Adrenal gland (tissue), 5 donors: ENCODE measurements at regions not wholly inside any gene's neighbourhood (a gene's known extent, or its start where the extent isn't known, plus 50 kb on each side); places are given as distances from the start of the nearest gene placed in this dataset.

Experiments used
- POLR2A ChIP-seq, 2 donors: fragments of 450-650 bp; IDR thresholded peaks; one replicate each; pipeline ENCODE4 v1.6.1; 2017; ENCODE audit warnings: antibody characterized with exemption in 2 of 2, mild to moderate bottlenecking in 2 of 2, moderate library complexity in 1 of 2
- TF ChIP-seq, protein P1 (sequence below), 6 experiments: fragments of 450-650 bp in 4 of 6; fragments of 200-600 bp in 2 of 6; sonication (generic) in 1 of 6; IDR thresholded peaks; 1 replicate in 5 of 6; 2 replicates in 1 of 6; pipeline versions ENCODE4 v1.5.1 to v1.8.0; 2016 to 2021; ENCODE audit warnings: antibody characterized with exemption in 6 of 6, mild to moderate bottlenecking in 2 of 6, moderate library complexity in 1 of 6
- donor health status: DM: no; HTN: no; CAD: no.

DNA sequence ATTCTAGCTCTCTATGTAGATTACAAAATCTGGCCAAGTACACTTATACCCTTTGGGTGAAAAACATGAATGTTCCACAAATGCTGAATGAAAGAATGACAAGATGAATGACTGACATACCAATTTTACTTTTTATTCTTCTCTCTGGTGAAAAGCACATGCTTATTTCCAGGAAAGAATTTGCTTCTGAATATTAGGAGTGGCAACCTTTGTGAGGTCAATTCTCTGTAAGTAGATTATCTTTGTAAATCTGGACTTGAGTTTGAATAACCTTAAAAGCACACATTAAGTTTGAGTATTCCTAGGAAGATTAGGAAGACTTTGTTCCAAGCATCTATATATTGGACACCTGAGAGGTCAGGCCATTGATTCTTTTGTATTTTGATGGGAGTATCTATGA, 78.1 kb upstream of the P2RY1 start:
- TF ChIP-seq, protein P1, sequence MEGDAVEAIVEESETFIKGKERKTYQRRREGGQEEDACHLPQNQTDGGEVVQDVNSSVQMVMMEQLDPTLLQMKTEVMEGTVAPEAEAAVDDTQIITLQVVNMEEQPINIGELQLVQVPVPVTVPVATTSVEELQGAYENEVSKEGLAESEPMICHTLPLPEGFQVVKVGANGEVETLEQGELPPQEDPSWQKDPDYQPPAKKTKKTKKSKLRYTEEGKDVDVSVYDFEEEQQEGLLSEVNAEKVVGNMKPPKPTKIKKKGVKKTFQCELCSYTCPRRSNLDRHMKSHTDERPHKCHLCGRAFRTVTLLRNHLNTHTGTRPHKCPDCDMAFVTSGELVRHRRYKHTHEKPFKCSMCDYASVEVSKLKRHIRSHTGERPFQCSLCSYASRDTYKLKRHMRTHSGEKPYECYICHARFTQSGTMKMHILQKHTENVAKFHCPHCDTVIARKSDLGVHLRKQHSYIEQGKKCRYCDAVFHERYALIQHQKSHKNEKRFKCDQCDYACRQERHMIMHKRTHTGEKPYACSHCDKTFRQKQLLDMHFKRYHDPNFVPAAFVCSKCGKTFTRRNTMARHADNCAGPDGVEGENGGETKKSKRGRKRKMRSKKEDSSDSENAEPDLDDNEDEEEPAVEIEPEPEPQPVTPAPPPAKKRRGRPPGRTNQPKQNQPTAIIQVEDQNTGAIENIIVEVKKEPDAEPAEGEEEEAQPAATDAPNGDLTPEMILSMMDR (IDR thresholded peaks at IDR 0.05), result no peak
- TF ChIP-seq POLR2A (IDR thresholded peaks at IDR 0.05), result no peak
